Spleen (tissue), 7 donors: ENCODE measurements at regions not wholly inside any gene's neighbourhood (a gene's known extent, or its start where the extent isn't known, plus 50 kb on each side); places are given as distances from the start of the nearest gene placed in this dataset.

ENCODE experiments used
- POLR2A ChIP-seq, 3 donors: fragments of 450-650 bp; IDR thresholded peaks; one replicate each; pipeline ENCODE4 v1.5.1; 2017; ENCODE audit warnings: antibody characterized with exemption in 3 of 3, mild to moderate bottlenecking in 1 of 3
- POLR2AphosphoS5 ChIP-seq, 3 donors: sonication (generic); formaldehyde crosslinking; IDR thresholded peaks; one replicate each; pipeline ENCODE4 v1.5.1; 2017; ENCODE audit warnings: antibody characterized with exemption in 3 of 3
- TF ChIP-seq, protein P1 (sequence below), 11 experiments: fragments of 200-600 bp in 7 of 11; fragments of 450-650 bp in 4 of 11; sonication (generic) in 4 of 11; IDR thresholded peaks in 8 of 11; conservative IDR thresholded peaks in 3 of 11; 1 replicate in 7 of 11; 2 replicates in 4 of 11; pipeline versions ENCODE4 v1.4.0 to v1.8.0; 2016 to 2021; ENCODE audit warnings: antibody characterized with exemption in 11 of 11, inconsistent platforms in 4 of 11, mild to moderate bottlenecking in 1 of 11
- donor health status: DM: no; HTN: no; CAD: no; lungs with moderate emphysema.
- donor health status: DM: no; HTN: no; CAD: no.
- donor health status: DM: no; HTN: no; CAD: no.

- TF ChIP-seq, protein P1, sequence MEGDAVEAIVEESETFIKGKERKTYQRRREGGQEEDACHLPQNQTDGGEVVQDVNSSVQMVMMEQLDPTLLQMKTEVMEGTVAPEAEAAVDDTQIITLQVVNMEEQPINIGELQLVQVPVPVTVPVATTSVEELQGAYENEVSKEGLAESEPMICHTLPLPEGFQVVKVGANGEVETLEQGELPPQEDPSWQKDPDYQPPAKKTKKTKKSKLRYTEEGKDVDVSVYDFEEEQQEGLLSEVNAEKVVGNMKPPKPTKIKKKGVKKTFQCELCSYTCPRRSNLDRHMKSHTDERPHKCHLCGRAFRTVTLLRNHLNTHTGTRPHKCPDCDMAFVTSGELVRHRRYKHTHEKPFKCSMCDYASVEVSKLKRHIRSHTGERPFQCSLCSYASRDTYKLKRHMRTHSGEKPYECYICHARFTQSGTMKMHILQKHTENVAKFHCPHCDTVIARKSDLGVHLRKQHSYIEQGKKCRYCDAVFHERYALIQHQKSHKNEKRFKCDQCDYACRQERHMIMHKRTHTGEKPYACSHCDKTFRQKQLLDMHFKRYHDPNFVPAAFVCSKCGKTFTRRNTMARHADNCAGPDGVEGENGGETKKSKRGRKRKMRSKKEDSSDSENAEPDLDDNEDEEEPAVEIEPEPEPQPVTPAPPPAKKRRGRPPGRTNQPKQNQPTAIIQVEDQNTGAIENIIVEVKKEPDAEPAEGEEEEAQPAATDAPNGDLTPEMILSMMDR (IDR thresholded peaks at IDR 0.05 in 8 of 11, conservative IDR thresholded peaks at IDR 0.05 in 3 of 11) = no peak
- no peak for TF ChIP-seq POLR2AphosphoS5 (IDR thresholded peaks at IDR 0.05)
- no peak for TF ChIP-seq POLR2A (IDR thresholded peaks at IDR 0.05)
These were observed 103.3 kb upstream of the HTR2A start for GRCh38 chr13:47000165-47000564.
